Stomach (tissue), 8 donors: ENCODE measurements at regions not wholly inside any gene's neighbourhood (a gene's known extent, or its start where the extent isn't known, plus 50 kb on each side); places are given as distances from the start of the nearest gene placed in this dataset.
A peak's percentile ranks its signal among the peaks of the same experiment; 100 is the strongest.

Experiments
- DNase-seq, 2 donors: peaks; one replicate each; pipeline versions ENCODE4 v3.0.0 to v3.0.0-alpha.2; 2013 to 2019
- H3K27ac ChIP-seq, 5 donors: fragments of 200-600 bp in 4 of 5; sonication (generic) in 4 of 5; one replicate each; pipeline ENCODE4 v1.5.1; 2013 to 2019; ENCODE audit warnings: mild to moderate bottlenecking in 1 of 5, moderate library complexity in 1 of 5
- H3K27me3 ChIP-seq, 3 donors: fragments of 200-600 bp; sonication (generic); one replicate each; pipeline ENCODE4 v1.5.1; 2017 to 2019; ENCODE audit warnings: mixed run types in 1 of 3
- H3K36me3 ChIP-seq, 4 donors: fragments of 200-600 bp; sonication (generic); 1 replicate in 3 of 4; 2 replicates in 1 of 4; pipeline ENCODE4 v1.5.1; 2016 to 2019
- H3K4me1 ChIP-seq, 4 donors: fragments of 200-600 bp; sonication (generic); one replicate each; pipeline ENCODE4 v1.5.1; 2016 to 2019
- H3K4me3 ChIP-seq, 4 donors: fragments of 200-600 bp; sonication (generic) in 3 of 4; one replicate each; pipeline ENCODE4 v1.5.1; 2016 to 2019; ENCODE audit warnings: mild to moderate bottlenecking in 1 of 4
- H3K9me3 ChIP-seq, 4 donors: fragments of 200-600 bp; sonication (generic); one replicate each; pipeline ENCODE4 v1.5.1; 2016 to 2019
- CTCF ChIP-seq, 7 experiments: fragments of 450-650 bp in 4 of 7; fragments of 200-600 bp in 3 of 7; sonication (generic) in 3 of 7; IDR thresholded peaks; one replicate each; pipeline ENCODE4 v1.5.1; 2016 to 2019; ENCODE audit warnings: antibody characterized with exemption in 7 of 7, control low read depth in 2 of 7, mild to moderate bottlenecking in 1 of 7
- EP300 ChIP-seq: sonication (generic); formaldehyde crosslinking; IDR thresholded peaks from one replicate; pipeline ENCODE4 v1.6.1; 2017; ENCODE audit warnings: antibody characterized with exemption
- POLR2A ChIP-seq, 4 donors: fragments of 450-650 bp; IDR thresholded peaks; one replicate each; pipeline ENCODE4 v1.6.1; 2016; ENCODE audit warnings: antibody characterized with exemption in 4 of 4, control low read depth in 2 of 4, mild to moderate bottlenecking in 1 of 4, moderate library complexity in 1 of 4
- POLR2AphosphoS5 ChIP-seq, 3 donors: sonication (generic); formaldehyde crosslinking; IDR thresholded peaks; one replicate each; pipeline ENCODE4 v1.6.1; 2016; ENCODE audit warnings: antibody characterized with exemption in 3 of 3
- WGBS, 5 donors: extraction: QIAGEN DNeasy Blood & Tissue Kit in 3 of 5; methylation state at CpG; one replicate each; pipeline versions ENCODE4 v1.1.5 to v1.1.7; 2013 to 2018; 5-methylcytosine and 5-hydroxymethylcytosine counted together
- intact Hi-C: fragments of 100-400 bp; cut with DNase I; formaldehyde crosslinking; loops from one replicate; pipeline ENCODE4 v1.15.1; 2023; ENCODE audit warnings: low total_unique reads
- donor health status: healthy with polysubstance abuse.
- donor health status: Bipolar disorder and iron deficiency.
- donor health status: healthy.

GRCh38 chr11:97722065-97722464 lies 1298.7 kb upstream of the CNTN5 start:
- Histone ChIP-seq H3K9me3 (peaks cover 0 to 22% (median 4%) of the 10 kb centered on the region in 4 donors), H3K36me3 (no peaks in the 10 kb centered on the region), H3K27me3 (no peaks in the 10 kb centered on the region), H3K27ac (no peak overlapping the region), H3K4me3 (no peak overlapping the region), H3K4me1 (no peaks in the 10 kb centered on the region)
- intact Hi-C loops = no loop called here
- WGBS, 5 donors = 73 to 89% (median 85%) methylated on average over 1 of the region's 1 CpG
- TF ChIP-seq CTCF (IDR thresholded peaks at IDR 0.05) = no peak
- TF ChIP-seq POLR2A (IDR thresholded peaks at IDR 0.05) = no peak
- TF ChIP-seq EP300 = no peak
- no peak for TF ChIP-seq POLR2AphosphoS5 (IDR thresholded peaks at IDR 0.05)
- peak in 1 of 2 donors; percentile 52 for DNase-seq

GRCh38 chr11:97722721-97723120 lies 1298.0 kb upstream of the CNTN5 start:
- no peak for DNase-seq
- Histone ChIP-seq H3K27me3 (no peaks in the 10 kb centered on the region), H3K9me3 (peaks cover 0 to 16% (median 2%) of the 10 kb centered on the region in 4 donors), H3K4me3 (no peak overlapping the region), H3K27ac (no peak overlapping the region), H3K4me1 (no peaks in the 10 kb centered on the region), H3K36me3 (no peaks in the 10 kb centered on the region)
- intact Hi-C loops = no loop called here
- WGBS, 5 donors = 78 to 100% (median 81%) methylated on average over 1 of the region's 1 CpG
- no peak for TF ChIP-seq CTCF (IDR thresholded peaks at IDR 0.05)
- TF ChIP-seq POLR2AphosphoS5 (IDR thresholded peaks at IDR 0.05) = no peak
- no peak for TF ChIP-seq POLR2A (IDR thresholded peaks at IDR 0.05)
- no peak for TF ChIP-seq EP300

GRCh38 chr11:97729546-97730272 lies 1291.0 kb upstream of the CNTN5 start:
- WGBS, 5 donors = 58 to 69% (median 62%) methylated on average over 4 of the region's 4 CpGs
- intact Hi-C loops = no loop called here
- DNase-seq = no peak

GRCh38 chr11:97732011-97732632 lies 1288.6 kb upstream of the CNTN5 start:
- WGBS, 5 donors = 13 to 55% (median 32%) methylated on average over 1 of the region's 1 CpG
- H3K36me3 ChIP-seq = no peaks in the 10 kb centered on the region
- no peak overlapping the region for H3K4me3 ChIP-seq
- no peaks in the 10 kb centered on the region for H3K27me3 ChIP-seq
- intact Hi-C loops = no loop called here
- H3K27ac ChIP-seq = no peak overlapping the region
- TF ChIP-seq POLR2A (IDR thresholded peaks at IDR 0.05) = no peak
- TF ChIP-seq CTCF (IDR thresholded peaks at IDR 0.05) = no peak
- no peak for TF ChIP-seq POLR2AphosphoS5 (IDR thresholded peaks at IDR 0.05)
- no peak for TF ChIP-seq EP300
- peaks cover 0 to 17% (median 1%) of the 10 kb centered on the region in 4 donors for H3K9me3 ChIP-seq
- peak in 1 of 2 donors; percentile 30 for DNase-seq
- no peaks in the 10 kb centered on the region for H3K4me1 ChIP-seq

More at GRCh38 chr11:97729546-97730272, 1291.0 kb upstream of the CNTN5 start:
- TF ChIP-seq CTCF (IDR thresholded peaks at IDR 0.05) (no peak), EP300 (no peak), POLR2AphosphoS5 (IDR thresholded peaks at IDR 0.05) (no peak), POLR2A (IDR thresholded peaks at IDR 0.05) (no peak)
- no peak overlapping the region for H3K4me3 ChIP-seq
- no peaks in the 10 kb centered on the region for H3K36me3 ChIP-seq
- H3K4me1 ChIP-seq = no peaks in the 10 kb centered on the region
- peaks cover 0 to 5% (median 0%) of the 10 kb centered on the region in 4 donors for H3K9me3 ChIP-seq
- H3K27ac ChIP-seq = no peak overlapping the region
- no peaks in the 10 kb centered on the region for H3K27me3 ChIP-seq
